PC-3 (cell line): ENCODE measurements at regions not wholly inside any gene's neighbourhood (a gene's known extent, or its start where the extent isn't known, plus 50 kb on each side); places are given as distances from the start of the nearest gene placed in this dataset.

ENCODE experiments used
- ATAC-seq: fragments of 200-7000 bp; cut with Tn5 transposase; 2 replicates; pipeline ENCODE4 v1.9.1; 2020; ENCODE audit warnings: mild to moderate bottlenecking, moderate library complexity
- BruUV-seq: library from RNA; stranded (reverse); fragments of 400-500 nt; replicated peaks from 2 replicates; lab custom pipeline; 2021; lab: Mats Ljungman, UMichigan
- CTCF ChIA-PET: fragments of 300-600 bp; sonication (Branson Sonifier 250); formaldehyde crosslinking; loops from one replicate; lab custom pipeline; 2022; ENCODE audit warnings: antibody characterized with exemption; lab: Charles Lee
- POLR2A ChIA-PET: fragments of 300-600 bp; sonication (Branson Sonifier 250); formaldehyde crosslinking; loops from one replicate; lab custom pipeline; 2022; ENCODE audit warnings: antibody characterized with exemption; ENCODE audit not compliant: unreplicated experiment; lab: Charles Lee
- DNase-seq: peaks from one replicate; pipeline ENCODE4 v3.0.0-alpha.2; 2015
- H2AFZ ChIP-seq: fragments of 300-600 bp; sonication (generic); 2 replicates; pipeline ENCODE4 v1.6.0; 2016; ENCODE audit warnings: antibody characterized with exemption, low read length
- H3F3A ChIP-seq: fragments of 300-600 bp; sonication (generic); one replicate; pipeline ENCODE4 v1.6.0; 2017; ENCODE audit warnings: antibody characterized with exemption, low read length, control low read depth, mild to moderate bottlenecking; ENCODE audit not compliant: unreplicated experiment
- H3K27ac ChIP-seq: fragments of 300-600 bp; sonication (generic); 2 replicates; pipeline ENCODE4 v1.5.1; 2016; ENCODE audit warnings: mild to moderate bottlenecking, low read length
- H3K27me3 ChIP-seq: fragments of 300-600 bp; sonication (generic); 2 replicates; pipeline ENCODE4 v1.6.1; 2016; ENCODE audit warnings: low read length, mixed read lengths
- H3K36me3 ChIP-seq: fragments of 300-600 bp; sonication (generic); 2 replicates; pipeline ENCODE4 v1.6.1; 2016; ENCODE audit warnings: low read depth, mixed run types, low read length, mixed read lengths
- H3K4me1 ChIP-seq: fragments of 300-600 bp; sonication (generic); 2 replicates; pipeline ENCODE4 v1.5.1; 2016; ENCODE audit warnings: low read length; ENCODE audit not compliant: insufficient read depth
- H3K4me2 ChIP-seq: fragments of 300-600 bp; sonication (generic); 2 replicates; pipeline ENCODE4 v1.6.0; 2016; ENCODE audit warnings: low read length
- H3K4me3 ChIP-seq: fragments of 300-600 bp; sonication (generic); 2 replicates; pipeline ENCODE4 v1.5.1; 2016; ENCODE audit warnings: mild to moderate bottlenecking, low read length, mixed read lengths
- H3K79me2 ChIP-seq: fragments of 300-600 bp; sonication (generic); 2 replicates; pipeline ENCODE4 v1.6.1; 2017; ENCODE audit warnings: low read length, mixed read lengths
- H3K9ac ChIP-seq: fragments of 300-600 bp; sonication (generic); 2 replicates; pipeline ENCODE4 v1.6.0; 2016; ENCODE audit warnings: mild to moderate bottlenecking, low read length
- H3K9me2 ChIP-seq: fragments of 300-600 bp; sonication (generic); replicated peaks from 2 replicates; pipeline ENCODE4 v1.6.1; 2016; ENCODE audit warnings: mixed run types, low read length, mixed read lengths
- H3K9me3 ChIP-seq: fragments of 300-600 bp; sonication (generic); 2 replicates; pipeline ENCODE4 v1.6.1; 2016; ENCODE audit warnings: low read length, mixed read lengths
- H4K20me1 ChIP-seq: fragments of 300-600 bp; sonication (generic); 2 replicates; pipeline ENCODE4 v1.6.1; 2016; ENCODE audit warnings: low read length, mixed read lengths
- EZH2 ChIP-seq: fragments of 300-600 bp; sonication (generic); IDR thresholded peaks from one replicate; pipeline ENCODE4 v1.6.1; 2017; ENCODE audit warnings: antibody characterized with exemption, mild to moderate bottlenecking, low read length; ENCODE audit not compliant: unreplicated experiment
- EZH2phosphoT487 ChIP-seq: fragments of 300-600 bp; sonication (generic); IDR thresholded peaks from 2 replicates; pipeline ENCODE4 v1.6.1; 2018; ENCODE audit warnings: mild to moderate bottlenecking, antibody characterized with exemption, low read length, borderline replicate concordance
- intact Hi-C: fragments of 100-400 bp; cut with micrococcal nuclease; formaldehyde crosslinking; loops from 2 replicates; pipeline ENCODE4 v1.9.0; 2023
- TF ChIP-seq, protein P1 (sequence below): fragments of 300-600 bp; sonication (generic); conservative IDR thresholded peaks from 2 replicates; pipeline ENCODE4 v1.5.1; 2017; ENCODE audit warnings: antibody characterized with exemption, low read depth, mild to moderate bottlenecking, low read length

DNA sequence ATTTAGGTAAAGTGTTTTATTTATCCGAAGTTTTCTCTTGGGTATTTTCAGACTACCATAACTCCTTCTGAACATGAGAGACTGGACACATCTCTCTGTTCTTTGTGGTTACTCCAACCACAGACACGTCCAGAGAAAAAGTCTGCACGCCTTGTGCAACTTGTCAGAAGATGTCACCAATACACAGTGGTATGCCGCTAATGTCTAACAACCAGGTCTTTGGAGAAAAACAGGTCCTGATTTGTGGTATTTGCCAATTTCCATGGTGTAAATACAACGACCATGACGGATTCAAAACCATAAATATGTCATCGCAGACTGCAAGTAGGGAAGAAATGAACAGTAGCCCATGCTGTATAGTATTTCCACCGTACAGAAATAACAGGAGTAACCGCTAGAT, 620.6 kb upstream of the ID2 start:
- no peak overlapping the region for H3K4me3 ChIP-seq
- TF ChIP-seq EZH2phosphoT487: no peak
- H3K27ac ChIP-seq: no peak overlapping the region
- no peaks in the 10 kb centered on the region for H4K20me1 ChIP-seq
- intact Hi-C loops: no loop called here
- no peak overlapping the region for H3K9ac ChIP-seq
- ChIA-PET POLR2A (no interaction called here), CTCF (no interaction called here)
- H2AFZ ChIP-seq: no peak overlapping the region
- no peaks in the 10 kb centered on the region for H3F3A ChIP-seq
- no peak overlapping the region for H3K4me2 ChIP-seq
- ATAC-seq (no peak), DNase-seq (no peak)
- no TSS peak for BruUV-seq
- no peaks in the 10 kb centered on the region for H3K9me2 ChIP-seq
- H3K79me2 ChIP-seq: no peaks in the 10 kb centered on the region
- H3K9me3 ChIP-seq: no peaks in the 10 kb centered on the region
- no peaks in the 10 kb centered on the region for H3K27me3 ChIP-seq
- no peaks in the 10 kb centered on the region for H3K4me1 ChIP-seq
- H3K36me3 ChIP-seq: no peaks in the 10 kb centered on the region

DNA sequence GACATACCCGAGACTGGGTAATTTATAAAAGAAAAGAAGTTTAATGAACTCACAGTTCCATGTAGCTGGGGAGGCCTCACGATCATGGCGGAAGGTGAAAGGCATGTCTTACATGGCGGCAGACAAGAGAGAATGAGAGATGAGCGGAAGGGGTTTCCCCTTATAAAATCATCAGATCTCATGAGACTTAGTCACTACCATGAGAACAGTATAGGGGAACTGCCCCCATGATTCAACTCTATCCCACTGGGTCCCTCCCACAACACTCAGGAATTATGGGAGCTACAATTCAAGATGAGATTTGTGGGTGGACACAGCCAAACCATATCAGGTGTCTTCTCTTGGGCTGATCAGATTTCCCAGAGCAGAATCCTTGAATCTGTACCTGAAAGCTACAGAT, 617.3 kb upstream of the ID2 start:
- ATAC-seq (no peak), DNase-seq (no peak)
- Histone ChIP-seq H3F3A (no peaks in the 10 kb centered on the region), H2AFZ (no peak overlapping the region), H3K9ac (no peak overlapping the region), H3K36me3 (no peaks in the 10 kb centered on the region), H3K9me2 (no peaks in the 10 kb centered on the region), H3K79me2 (no peaks in the 10 kb centered on the region), H4K20me1 (no peaks in the 10 kb centered on the region), H3K27ac (no peak overlapping the region), H3K4me1 (no peaks in the 10 kb centered on the region), H3K4me2 (no peak overlapping the region), H3K9me3 (no peaks in the 10 kb centered on the region), H3K4me3 (no peak overlapping the region), H3K27me3 (no peaks in the 10 kb centered on the region)
- ChIA-PET POLR2A (no interaction called here), CTCF (no interaction called here)
- TF ChIP-seq EZH2phosphoT487 (no peak), EZH2 (no peak)
- TF ChIP-seq, protein P1, sequence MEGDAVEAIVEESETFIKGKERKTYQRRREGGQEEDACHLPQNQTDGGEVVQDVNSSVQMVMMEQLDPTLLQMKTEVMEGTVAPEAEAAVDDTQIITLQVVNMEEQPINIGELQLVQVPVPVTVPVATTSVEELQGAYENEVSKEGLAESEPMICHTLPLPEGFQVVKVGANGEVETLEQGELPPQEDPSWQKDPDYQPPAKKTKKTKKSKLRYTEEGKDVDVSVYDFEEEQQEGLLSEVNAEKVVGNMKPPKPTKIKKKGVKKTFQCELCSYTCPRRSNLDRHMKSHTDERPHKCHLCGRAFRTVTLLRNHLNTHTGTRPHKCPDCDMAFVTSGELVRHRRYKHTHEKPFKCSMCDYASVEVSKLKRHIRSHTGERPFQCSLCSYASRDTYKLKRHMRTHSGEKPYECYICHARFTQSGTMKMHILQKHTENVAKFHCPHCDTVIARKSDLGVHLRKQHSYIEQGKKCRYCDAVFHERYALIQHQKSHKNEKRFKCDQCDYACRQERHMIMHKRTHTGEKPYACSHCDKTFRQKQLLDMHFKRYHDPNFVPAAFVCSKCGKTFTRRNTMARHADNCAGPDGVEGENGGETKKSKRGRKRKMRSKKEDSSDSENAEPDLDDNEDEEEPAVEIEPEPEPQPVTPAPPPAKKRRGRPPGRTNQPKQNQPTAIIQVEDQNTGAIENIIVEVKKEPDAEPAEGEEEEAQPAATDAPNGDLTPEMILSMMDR: no peak
- intact Hi-C loops: no loop called here
- BruUV-seq: no TSS peak

DNA sequence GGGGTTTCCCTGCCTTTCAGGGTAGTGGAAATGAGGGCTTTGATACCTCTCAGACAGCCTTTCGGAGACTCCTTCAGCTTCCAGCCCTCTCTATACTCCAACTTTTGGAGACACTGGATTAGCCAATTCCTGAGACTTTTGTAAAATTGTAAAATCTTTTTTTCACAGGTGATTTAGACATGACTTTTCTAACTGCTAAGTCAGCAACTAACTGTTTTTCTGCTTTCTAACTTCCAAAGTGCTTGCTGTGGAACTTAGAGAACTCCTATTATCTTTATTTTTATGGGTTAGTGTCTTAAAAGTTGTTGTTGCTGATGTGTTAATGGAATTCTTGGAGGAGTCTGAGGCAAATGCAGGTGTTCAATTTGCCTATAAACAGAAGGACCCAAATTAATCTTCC, 616.7 kb upstream of the ID2 start:
- Histone ChIP-seq H2AFZ (no peak overlapping the region), H3K9me3 (no peaks in the 10 kb centered on the region), H4K20me1 (no peaks in the 10 kb centered on the region), H3K9me2 (no peaks in the 10 kb centered on the region), H3K4me2 (no peak overlapping the region), H3F3A (no peaks in the 10 kb centered on the region), H3K27ac (no peak overlapping the region), H3K4me3 (no peak overlapping the region), H3K27me3 (no peaks in the 10 kb centered on the region), H3K9ac (no peak overlapping the region), H3K79me2 (no peaks in the 10 kb centered on the region), H3K4me1 (no peaks in the 10 kb centered on the region), H3K36me3 (no peaks in the 10 kb centered on the region)
- no peak for ATAC-seq
- POLR2A ChIA-PET: no interaction called here
- CTCF ChIA-PET: no interaction called here
- DNase-seq: no peak
- BruUV-seq: no TSS peak
- TF ChIP-seq EZH2phosphoT487: no peak
- TF ChIP-seq EZH2: no peak
- TF ChIP-seq, protein P1: no peak
- intact Hi-C loops: no loop called here
